ENCODE measurements at regions not wholly inside any gene's neighbourhood (a gene's known extent, or its start where the extent isn't known, plus 50 kb on each side); places are given as distances from the start of the nearest gene placed in this dataset.

- Histone ChIP-seq H3K36me3 (ENCODE audit: control insufficient read depth, insufficient read depth, low read length) (no peaks in the 10 kb centered on the region), H3K27ac (ENCODE audit: low read depth, low read length) (no peak overlapping the region), H3K27me3 (ENCODE audit: control insufficient read depth, insufficient read depth, low read length) (no peaks in the 10 kb centered on the region), H3K9me3 (ENCODE audit: control insufficient read depth, insufficient read depth, low read length) (no peaks in the 10 kb centered on the region), H3K4me1 (ENCODE audit: control insufficient read depth, insufficient read depth, low read length) (no peaks in the 10 kb centered on the region), H3K4me3 (ENCODE audit: low read depth, low read length) (no peak overlapping the region)
- DNase-seq (ENCODE audit: low read depth in 4 of 6, low spot score in 6 of 6) = no peak
- 69% methylated on average over 5 of the region's 6 CpGs for WGBS (ENCODE audit: insufficient coverage)
Observed at GRCh38 chr18:47545613-47546012, 294.2 kb upstream of the SKOR2 start.

- Histone ChIP-seq H3K27me3 (ENCODE audit: control insufficient read depth, insufficient read depth, low read length) (no peaks in the 10 kb centered on the region), H3K36me3 (ENCODE audit: control insufficient read depth, insufficient read depth, low read length) (no peaks in the 10 kb centered on the region), H3K27ac (ENCODE audit: low read depth, low read length) (no peak overlapping the region), H3K9me3 (ENCODE audit: control insufficient read depth, insufficient read depth, low read length) (no peaks in the 10 kb centered on the region), H3K4me1 (ENCODE audit: control insufficient read depth, insufficient read depth, low read length) (no peaks in the 10 kb centered on the region), H3K4me3 (ENCODE audit: low read depth, low read length) (no peak overlapping the region)
- peak in 1 of 6 donors; percentile 51 for DNase-seq (ENCODE audit: low read depth in 4 of 6, low spot score in 6 of 6)
- 82% methylated on average over 2 of the region's 3 CpGs for WGBS (ENCODE audit: insufficient coverage)
Observed at GRCh38 chr18:47543080-47543479, 291.6 kb upstream of the SKOR2 start.

GRCh38 chr18:47542551-47542950 is 291.1 kb upstream of the SKOR2 start:
- no CpG with 5 or more reads among the region's 2 CpGs for WGBS (ENCODE audit: insufficient coverage)
- no peak for DNase-seq (ENCODE audit: low read depth in 4 of 6, low spot score in 6 of 6)
- Histone ChIP-seq H3K4me1 (ENCODE audit: control insufficient read depth, insufficient read depth, low read length) (no peaks in the 10 kb centered on the region), H3K4me3 (ENCODE audit: low read depth, low read length) (no peak overlapping the region), H3K27ac (ENCODE audit: low read depth, low read length) (no peak overlapping the region), H3K36me3 (ENCODE audit: control insufficient read depth, insufficient read depth, low read length) (no peaks in the 10 kb centered on the region), H3K27me3 (ENCODE audit: control insufficient read depth, insufficient read depth, low read length) (no peaks in the 10 kb centered on the region), H3K9me3 (ENCODE audit: control insufficient read depth, insufficient read depth, low read length) (no peaks in the 10 kb centered on the region)

DNA sequence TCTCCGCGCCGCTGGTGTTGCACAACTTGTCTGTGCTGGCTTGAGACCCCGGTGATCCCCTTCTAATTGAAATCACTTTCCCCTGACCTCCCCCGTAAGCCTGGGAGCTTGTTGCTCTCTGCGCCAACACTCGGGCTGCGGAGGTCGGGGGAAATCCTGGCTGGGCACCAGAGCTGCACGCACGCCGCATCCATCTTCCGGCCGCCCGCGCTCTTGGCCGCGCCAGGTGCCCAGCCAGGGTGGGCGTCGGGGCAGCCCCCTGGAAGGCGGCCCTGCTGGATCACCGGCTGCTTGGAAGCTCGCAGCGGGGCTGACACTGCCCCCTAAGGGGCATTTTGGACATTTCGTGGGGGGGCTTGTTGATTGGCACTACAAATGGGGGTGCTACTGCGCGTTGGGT is 280.3 kb upstream of the SKOR2 start:
- Histone ChIP-seq H3K27ac (ENCODE audit: low read depth, low read length) (no peak overlapping the region), H3K36me3 (ENCODE audit: control insufficient read depth, insufficient read depth, low read length) (no peaks in the 10 kb centered on the region), H3K4me3 (ENCODE audit: low read depth, low read length) (no peak overlapping the region), H3K9me3 (ENCODE audit: control insufficient read depth, insufficient read depth, low read length) (no peaks in the 10 kb centered on the region), H3K27me3 (ENCODE audit: control insufficient read depth, insufficient read depth, low read length) (peaks cover 15% of the 10 kb centered on the region), H3K4me1 (ENCODE audit: control insufficient read depth, insufficient read depth, low read length) (peaks cover 12% of the 10 kb centered on the region)
- whole genome bisulfite sequencing (ENCODE audit: insufficient coverage) = 6% methylated on average over 27 of the region's 27 CpGs
- peak in 2 of 6 donors; percentile 23 to 56 for DNase-seq (ENCODE audit: low read depth in 4 of 6, low spot score in 6 of 6)

GRCh38 chr18:47530695-47531094 is 279.2 kb upstream of the SKOR2 start:
- Histone ChIP-seq H3K9me3 (ENCODE audit: control insufficient read depth, insufficient read depth, low read length) (no peaks in the 10 kb centered on the region), H3K36me3 (ENCODE audit: control insufficient read depth, insufficient read depth, low read length) (no peaks in the 10 kb centered on the region), H3K27ac (ENCODE audit: low read depth, low read length) (no peak overlapping the region), H3K27me3 (ENCODE audit: control insufficient read depth, insufficient read depth, low read length) (peaks cover 18% of the 10 kb centered on the region), H3K4me3 (ENCODE audit: low read depth, low read length) (no peak overlapping the region), H3K4me1 (ENCODE audit: control insufficient read depth, insufficient read depth, low read length) (peaks cover 12% of the 10 kb centered on the region)
- 100% methylated on average over 3 of the region's 3 CpGs for WGBS (ENCODE audit: insufficient coverage)
- DNase-seq (ENCODE audit: low read depth in 4 of 6, low spot score in 6 of 6) = no peak

DNA sequence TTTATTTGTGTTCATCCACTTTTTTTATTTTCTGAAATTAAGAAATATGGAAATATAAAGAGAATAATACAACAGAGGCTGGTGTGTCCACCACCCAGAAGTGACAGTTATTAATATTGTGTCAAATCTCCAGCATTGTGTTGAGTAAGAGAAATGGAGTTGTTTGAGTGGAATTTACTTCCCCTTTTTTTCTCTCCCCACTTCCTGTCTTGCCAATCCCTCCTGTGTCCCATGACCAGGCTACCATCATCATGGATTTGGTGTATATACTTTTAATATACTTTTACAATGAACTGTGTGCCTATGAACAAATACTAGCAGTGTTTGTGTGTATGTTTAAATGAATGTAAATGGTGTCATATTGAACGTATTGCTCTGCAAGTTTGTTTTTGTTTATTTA is 276.9 kb upstream of the SKOR2 start:
- DNase-seq (ENCODE audit: low read depth in 4 of 6, low spot score in 6 of 6) = no peak
- H3K27me3 ChIP-seq (ENCODE audit: control insufficient read depth, insufficient read depth, low read length) = peaks cover 18% of the 10 kb centered on the region
- no CpG with 5 or more reads among the region's 1 CpG for WGBS (ENCODE audit: insufficient coverage)

DNA sequence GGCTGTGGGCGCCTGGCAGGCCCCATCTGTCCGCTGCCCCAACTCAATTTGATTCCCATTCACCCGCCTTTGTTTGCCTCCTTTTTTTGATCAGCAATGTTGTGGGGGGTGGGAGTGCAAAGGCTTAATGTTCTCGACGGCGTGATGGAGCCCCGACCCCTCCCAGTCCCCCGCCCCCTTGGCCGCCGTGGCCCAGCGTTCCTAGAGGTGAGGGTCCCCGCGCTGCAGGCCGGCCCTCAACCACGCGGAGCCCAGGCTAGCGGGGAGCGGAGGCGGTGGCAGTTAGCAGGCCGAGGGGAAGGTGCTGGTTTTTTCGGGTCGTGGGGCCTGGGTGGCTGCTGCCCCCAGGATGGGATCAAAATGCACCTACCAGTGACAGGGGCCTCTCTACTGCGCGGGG is 274.7 kb upstream of the SKOR2 start:
- no peak for DNase-seq (ENCODE audit: low read depth in 4 of 6, low spot score in 6 of 6)
- Histone ChIP-seq H3K4me3 (ENCODE audit: low read depth, low read length) (no peak overlapping the region), H3K4me1 (ENCODE audit: control insufficient read depth, insufficient read depth, low read length) (peaks cover 2% of the 10 kb centered on the region), H3K27ac (ENCODE audit: low read depth, low read length) (no peak overlapping the region), H3K27me3 (ENCODE audit: control insufficient read depth, insufficient read depth, low read length) (peaks cover 5% of the 10 kb centered on the region), H3K9me3 (ENCODE audit: control insufficient read depth, insufficient read depth, low read length) (no peaks in the 10 kb centered on the region), H3K36me3 (ENCODE audit: control insufficient read depth, insufficient read depth, low read length) (no peaks in the 10 kb centered on the region)
- WGBS (ENCODE audit: insufficient coverage) = 47% methylated on average over 18 of the region's 24 CpGs

More for the DNA sequence above, 276.9 kb upstream of the SKOR2 start:
- Histone ChIP-seq H3K4me1 (ENCODE audit: control insufficient read depth, insufficient read depth, low read length) (peaks cover 12% of the 10 kb centered on the region), H3K27ac (ENCODE audit: low read depth, low read length) (no peak overlapping the region), H3K36me3 (ENCODE audit: control insufficient read depth, insufficient read depth, low read length) (no peaks in the 10 kb centered on the region), H3K9me3 (ENCODE audit: control insufficient read depth, insufficient read depth, low read length) (no peaks in the 10 kb centered on the region), H3K4me3 (ENCODE audit: low read depth, low read length) (no peak overlapping the region)

DNA sequence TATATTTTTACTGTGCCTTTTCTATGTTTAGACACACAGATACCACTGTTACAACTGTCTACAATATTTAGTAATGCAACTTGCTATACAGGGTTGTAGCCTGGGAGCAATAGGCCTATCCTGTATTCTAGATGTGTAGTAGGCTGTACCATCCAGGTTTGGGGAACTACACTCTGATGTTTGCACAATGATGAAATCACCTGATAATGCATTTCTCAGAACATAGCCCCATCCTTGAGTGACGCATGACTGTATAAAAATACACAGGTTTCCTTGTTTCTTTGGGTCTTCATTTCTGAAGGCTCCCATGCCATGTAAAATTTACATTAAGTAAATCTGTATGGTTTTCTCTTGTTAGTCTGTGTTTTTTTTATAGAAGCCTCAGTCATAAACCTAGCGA is 270.9 kb upstream of the SKOR2 start:
- Histone ChIP-seq H3K27me3 (ENCODE audit: control insufficient read depth, insufficient read depth, low read length) (peaks cover 3% of the 10 kb centered on the region), H3K27ac (ENCODE audit: low read depth, low read length) (no peak overlapping the region), H3K9me3 (ENCODE audit: control insufficient read depth, insufficient read depth, low read length) (no peaks in the 10 kb centered on the region), H3K36me3 (ENCODE audit: control insufficient read depth, insufficient read depth, low read length) (no peaks in the 10 kb centered on the region), H3K4me1 (ENCODE audit: control insufficient read depth, insufficient read depth, low read length) (no peaks in the 10 kb centered on the region), H3K4me3 (ENCODE audit: low read depth, low read length) (no peak overlapping the region)
- DNase-seq (ENCODE audit: low read depth in 4 of 6, low spot score in 6 of 6) = no peak
- no CpG with 5 or more reads among the region's 2 CpGs for WGBS (ENCODE audit: insufficient coverage)

- Histone ChIP-seq H3K27me3 (ENCODE audit: control insufficient read depth, insufficient read depth, low read length) (no peaks in the 10 kb centered on the region), H3K4me3 (ENCODE audit: low read depth, low read length) (no peak overlapping the region), H3K36me3 (ENCODE audit: control insufficient read depth, insufficient read depth, low read length) (no peaks in the 10 kb centered on the region), H3K9me3 (ENCODE audit: control insufficient read depth, insufficient read depth, low read length) (no peaks in the 10 kb centered on the region), H3K27ac (ENCODE audit: low read depth, low read length) (no peak overlapping the region), H3K4me1 (ENCODE audit: control insufficient read depth, insufficient read depth, low read length) (no peaks in the 10 kb centered on the region)
- no peak for DNase-seq (ENCODE audit: low read depth in 4 of 6, low spot score in 6 of 6)
- 95% methylated on average over 4 of the region's 9 CpGs for WGBS (ENCODE audit: insufficient coverage)
Observed at GRCh38 chr18:47520263-47520662, 268.8 kb upstream of the SKOR2 start.

GRCh38 chr18:47519706-47520105 is 268.2 kb upstream of the SKOR2 start:
- H3K4me1 ChIP-seq (ENCODE audit: control insufficient read depth, insufficient read depth, low read length) = no peaks in the 10 kb centered on the region
- no peak for DNase-seq (ENCODE audit: low read depth in 4 of 6, low spot score in 6 of 6)
- no peak overlapping the region for H3K27ac ChIP-seq (ENCODE audit: low read depth, low read length)
- no peaks in the 10 kb centered on the region for H3K27me3 ChIP-seq (ENCODE audit: control insufficient read depth, insufficient read depth, low read length)
- H3K4me3 ChIP-seq (ENCODE audit: low read depth, low read length) = no peak overlapping the region
- no peaks in the 10 kb centered on the region for H3K9me3 ChIP-seq (ENCODE audit: control insufficient read depth, insufficient read depth, low read length)
- H3K36me3 ChIP-seq (ENCODE audit: control insufficient read depth, insufficient read depth, low read length) = no peaks in the 10 kb centered on the region

Measured in spinal cord (tissue), 9 donors.